GM23338 (cell line): ENCODE measurements at regions not wholly inside any gene's neighbourhood (a gene's known extent, or its start where the extent isn't known, plus 50 kb on each side); places are given as distances from the start of the nearest gene placed in this dataset.
A peak's percentile ranks its signal among the peaks of the same experiment; 100 is the strongest.

Source experiments
- ATAC-seq: fragments of 200-7000 bp; cut with Tn5 transposase; 3 replicates; pipeline ENCODE4 v1.9.1; 2020
- DNase-seq: peaks from one replicate; pipeline ENCODE4 v3.0.0-alpha.2; 2015; ENCODE audit warnings: low spot score
- H2AFZ ChIP-seq: fragments of 200-600 bp; sonication (generic); 2 replicates; pipeline ENCODE4 v1.8.0; 2016; ENCODE audit warnings: antibody characterized with exemption, mild to moderate bottlenecking, moderate library complexity
- H3F3A ChIP-seq: fragments of 200-600 bp; sonication (generic); replicated peaks from 2 replicates; pipeline ENCODE4 v1.8.0; 2017; ENCODE audit warnings: antibody characterized with exemption, mixed run types, low read depth
- H3K27ac ChIP-seq: fragments of 200-600 bp; sonication (generic); 2 replicates; pipeline ENCODE4 v1.6.1; 2016; ENCODE audit warnings: low read depth
- H3K27me3 ChIP-seq: fragments of 200-600 bp; sonication (generic); 2 replicates; pipeline ENCODE4 v1.8.0; 2016; ENCODE audit warnings: mild to moderate bottlenecking, mixed run types, moderate library complexity; ENCODE audit not compliant: insufficient read depth
- H3K36me3 ChIP-seq: fragments of 200-600 bp; sonication (generic); 2 replicates; pipeline ENCODE4 v1.8.0; 2016; ENCODE audit warnings: mild to moderate bottlenecking; ENCODE audit not compliant: insufficient read depth
- H3K4me1 ChIP-seq: fragments of 200-600 bp; sonication (generic); 2 replicates; pipeline ENCODE4 v1.8.0; 2016; ENCODE audit warnings: mild to moderate bottlenecking, moderate library complexity; ENCODE audit not compliant: insufficient read depth
- H3K4me2 ChIP-seq: fragments of 200-600 bp; sonication (generic); 2 replicates; pipeline ENCODE4 v1.7.1; 2017; ENCODE audit warnings: mixed run types
- H3K4me3 ChIP-seq: fragments of 200-600 bp; sonication (generic); 2 replicates; pipeline ENCODE4 v1.6.1; 2016; ENCODE audit warnings: mixed run types
- H3K79me2 ChIP-seq: fragments of 200-600 bp; sonication (generic); replicated peaks from 2 replicates; pipeline ENCODE4 v1.8.0; 2017; ENCODE audit warnings: mild to moderate bottlenecking; ENCODE audit not compliant: insufficient read depth
- H3K9me2 ChIP-seq: fragments of 200-600 bp; sonication (generic); 2 replicates; pipeline ENCODE4 v1.8.0; 2017; ENCODE audit not compliant: insufficient read depth
- H4K20me1 ChIP-seq: fragments of 200-600 bp; sonication (generic); replicated peaks from 2 replicates; pipeline ENCODE4 v1.8.0; 2017; ENCODE audit warnings: mild to moderate bottlenecking; ENCODE audit not compliant: insufficient read depth
- H3K27ac Mint-ChIP-seq: 2 replicates; pipeline ENCODE4 v1.8.0; 2020; ENCODE audit warnings: inconsistent platforms, mild to moderate bottlenecking, moderate library complexity, mixed read lengths
- H3K27me3 Mint-ChIP-seq: 3 replicates; pipeline ENCODE4 v1.8.0; 2022; ENCODE audit warnings: low read depth, mild to moderate bottlenecking, moderate library complexity, mixed read lengths, inconsistent platforms; ENCODE audit not compliant: insufficient read depth, poor library complexity
- H3K36me3 Mint-ChIP-seq: 3 replicates; pipeline ENCODE4 v1.8.0; 2021; ENCODE audit warnings: low read depth, mild to moderate bottlenecking, inconsistent platforms, moderate library complexity, mixed read lengths
- H3K4me1 Mint-ChIP-seq: 3 replicates; pipeline ENCODE4 v1.8.0; 2020; ENCODE audit warnings: mild to moderate bottlenecking, inconsistent platforms, mixed read lengths
- H3K4me3 Mint-ChIP-seq: 3 replicates; pipeline ENCODE4 v1.8.0; 2021; ENCODE audit warnings: moderate library complexity, mild to moderate bottlenecking, inconsistent platforms, mixed read lengths
- H3K9me3 Mint-ChIP-seq: 3 replicates; pipeline ENCODE4 v1.8.0; 2020; ENCODE audit warnings: moderate library complexity, mild to moderate bottlenecking, inconsistent platforms, mixed read lengths
- JUNB ChIP-seq: IDR thresholded peaks from one replicate; pipeline ENCODE4 v1.6.1; 2016; ENCODE audit warnings: antibody characterized with exemption; ENCODE audit not compliant: unreplicated experiment
- POLR2AphosphoS5 ChIP-seq: IDR thresholded peaks from 2 replicates; pipeline ENCODE4 v1.6.1; 2016; ENCODE audit warnings: antibody characterized with exemption, low read depth
- STAT1 ChIP-seq: IDR thresholded peaks from one replicate; pipeline ENCODE4 v1.6.1; 2016; ENCODE audit warnings: antibody characterized with exemption; ENCODE audit not compliant: unreplicated experiment
- ZNF331 ChIP-seq: fragments of 250-450 bp; sonication (Bioruptor Pico); IDR thresholded peaks from 2 replicates; pipeline ENCODE4 v1.5.0; 2020; ENCODE audit warnings: low read depth, mild to moderate bottlenecking, moderate library complexity
- TF ChIP-seq, protein P1 (sequence below): fragments of 250-450 bp; sonication (Bioruptor Pico); IDR thresholded peaks from 2 replicates; pipeline ENCODE4 v1.5.0; 2020; ENCODE audit warnings: mild to moderate bottlenecking, moderate library complexity

DNA sequence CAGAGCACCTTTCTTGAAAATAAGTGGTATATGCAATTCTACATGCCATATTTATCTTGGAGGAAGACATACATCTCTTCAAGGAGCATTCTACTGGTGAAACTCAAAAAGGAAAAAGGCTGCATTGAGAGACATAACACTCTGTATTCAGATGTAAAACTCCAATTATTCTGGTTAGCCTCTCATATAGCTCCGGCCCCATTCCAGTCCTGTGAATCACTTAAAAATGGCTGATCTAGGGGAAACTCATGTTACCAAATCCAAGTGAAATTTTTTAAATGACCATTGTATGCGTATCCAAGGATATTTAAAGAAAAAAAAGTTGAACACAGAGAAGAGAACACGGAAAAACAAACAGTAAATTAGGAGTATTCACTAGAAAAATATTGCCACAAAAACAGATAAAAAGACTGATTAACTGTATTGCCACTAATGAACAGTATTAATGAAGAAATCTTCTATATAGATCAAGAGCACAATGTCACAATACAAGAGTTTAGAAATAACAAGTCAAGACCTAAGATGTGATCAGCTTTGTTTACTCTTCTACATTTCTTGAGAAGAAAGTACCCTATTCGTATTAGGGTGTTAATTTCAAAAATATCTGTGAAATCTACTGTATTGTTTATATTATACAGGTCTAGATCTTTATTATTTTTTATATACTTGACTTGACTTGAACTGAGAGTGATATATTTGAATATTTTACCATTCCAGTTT lies 124.5 kb upstream of the GJE1 start:
- Histone ChIP-seq H3K4me1 (no peaks in the 10 kb centered on the region; the same call in 1 of the 2 replicates), H3K4me2 (no peak overlapping the region), H3F3A (no peaks in the 10 kb centered on the region), H4K20me1 (no peaks in the 10 kb centered on the region), H2AFZ (no peak overlapping the region), H3K9me2 (no peaks in the 10 kb centered on the region), H3K4me3 (no peak overlapping the region), H3K27ac (no peak overlapping the region), H3K36me3 (no peaks in the 10 kb centered on the region), H3K79me2 (peaks cover 21% of the 10 kb centered on the region), H3K27me3 (no peaks in the 10 kb centered on the region)
- Mint-ChIP-seq H3K4me1 (peaks cover 9% of the 10 kb centered on the region; the same call in 2 of the 3 replicates), H3K4me3 (no peak overlapping the region), H3K27ac (no peak overlapping the region; the same call in 1 of the 2 replicates), H3K9me3 (peaks cover 5% of the 10 kb centered on the region; the same call in 2 of the 3 replicates), H3K27me3 (no peaks in the 10 kb centered on the region), H3K36me3 (peaks cover 7% of the 10 kb centered on the region; the same call in 2 of the 3 replicates)
- ATAC-seq (no peak), DNase-seq (peak; percentile 44)
- TF ChIP-seq POLR2AphosphoS5: no peak
- TF ChIP-seq STAT1: no peak
- TF ChIP-seq, protein P1, sequence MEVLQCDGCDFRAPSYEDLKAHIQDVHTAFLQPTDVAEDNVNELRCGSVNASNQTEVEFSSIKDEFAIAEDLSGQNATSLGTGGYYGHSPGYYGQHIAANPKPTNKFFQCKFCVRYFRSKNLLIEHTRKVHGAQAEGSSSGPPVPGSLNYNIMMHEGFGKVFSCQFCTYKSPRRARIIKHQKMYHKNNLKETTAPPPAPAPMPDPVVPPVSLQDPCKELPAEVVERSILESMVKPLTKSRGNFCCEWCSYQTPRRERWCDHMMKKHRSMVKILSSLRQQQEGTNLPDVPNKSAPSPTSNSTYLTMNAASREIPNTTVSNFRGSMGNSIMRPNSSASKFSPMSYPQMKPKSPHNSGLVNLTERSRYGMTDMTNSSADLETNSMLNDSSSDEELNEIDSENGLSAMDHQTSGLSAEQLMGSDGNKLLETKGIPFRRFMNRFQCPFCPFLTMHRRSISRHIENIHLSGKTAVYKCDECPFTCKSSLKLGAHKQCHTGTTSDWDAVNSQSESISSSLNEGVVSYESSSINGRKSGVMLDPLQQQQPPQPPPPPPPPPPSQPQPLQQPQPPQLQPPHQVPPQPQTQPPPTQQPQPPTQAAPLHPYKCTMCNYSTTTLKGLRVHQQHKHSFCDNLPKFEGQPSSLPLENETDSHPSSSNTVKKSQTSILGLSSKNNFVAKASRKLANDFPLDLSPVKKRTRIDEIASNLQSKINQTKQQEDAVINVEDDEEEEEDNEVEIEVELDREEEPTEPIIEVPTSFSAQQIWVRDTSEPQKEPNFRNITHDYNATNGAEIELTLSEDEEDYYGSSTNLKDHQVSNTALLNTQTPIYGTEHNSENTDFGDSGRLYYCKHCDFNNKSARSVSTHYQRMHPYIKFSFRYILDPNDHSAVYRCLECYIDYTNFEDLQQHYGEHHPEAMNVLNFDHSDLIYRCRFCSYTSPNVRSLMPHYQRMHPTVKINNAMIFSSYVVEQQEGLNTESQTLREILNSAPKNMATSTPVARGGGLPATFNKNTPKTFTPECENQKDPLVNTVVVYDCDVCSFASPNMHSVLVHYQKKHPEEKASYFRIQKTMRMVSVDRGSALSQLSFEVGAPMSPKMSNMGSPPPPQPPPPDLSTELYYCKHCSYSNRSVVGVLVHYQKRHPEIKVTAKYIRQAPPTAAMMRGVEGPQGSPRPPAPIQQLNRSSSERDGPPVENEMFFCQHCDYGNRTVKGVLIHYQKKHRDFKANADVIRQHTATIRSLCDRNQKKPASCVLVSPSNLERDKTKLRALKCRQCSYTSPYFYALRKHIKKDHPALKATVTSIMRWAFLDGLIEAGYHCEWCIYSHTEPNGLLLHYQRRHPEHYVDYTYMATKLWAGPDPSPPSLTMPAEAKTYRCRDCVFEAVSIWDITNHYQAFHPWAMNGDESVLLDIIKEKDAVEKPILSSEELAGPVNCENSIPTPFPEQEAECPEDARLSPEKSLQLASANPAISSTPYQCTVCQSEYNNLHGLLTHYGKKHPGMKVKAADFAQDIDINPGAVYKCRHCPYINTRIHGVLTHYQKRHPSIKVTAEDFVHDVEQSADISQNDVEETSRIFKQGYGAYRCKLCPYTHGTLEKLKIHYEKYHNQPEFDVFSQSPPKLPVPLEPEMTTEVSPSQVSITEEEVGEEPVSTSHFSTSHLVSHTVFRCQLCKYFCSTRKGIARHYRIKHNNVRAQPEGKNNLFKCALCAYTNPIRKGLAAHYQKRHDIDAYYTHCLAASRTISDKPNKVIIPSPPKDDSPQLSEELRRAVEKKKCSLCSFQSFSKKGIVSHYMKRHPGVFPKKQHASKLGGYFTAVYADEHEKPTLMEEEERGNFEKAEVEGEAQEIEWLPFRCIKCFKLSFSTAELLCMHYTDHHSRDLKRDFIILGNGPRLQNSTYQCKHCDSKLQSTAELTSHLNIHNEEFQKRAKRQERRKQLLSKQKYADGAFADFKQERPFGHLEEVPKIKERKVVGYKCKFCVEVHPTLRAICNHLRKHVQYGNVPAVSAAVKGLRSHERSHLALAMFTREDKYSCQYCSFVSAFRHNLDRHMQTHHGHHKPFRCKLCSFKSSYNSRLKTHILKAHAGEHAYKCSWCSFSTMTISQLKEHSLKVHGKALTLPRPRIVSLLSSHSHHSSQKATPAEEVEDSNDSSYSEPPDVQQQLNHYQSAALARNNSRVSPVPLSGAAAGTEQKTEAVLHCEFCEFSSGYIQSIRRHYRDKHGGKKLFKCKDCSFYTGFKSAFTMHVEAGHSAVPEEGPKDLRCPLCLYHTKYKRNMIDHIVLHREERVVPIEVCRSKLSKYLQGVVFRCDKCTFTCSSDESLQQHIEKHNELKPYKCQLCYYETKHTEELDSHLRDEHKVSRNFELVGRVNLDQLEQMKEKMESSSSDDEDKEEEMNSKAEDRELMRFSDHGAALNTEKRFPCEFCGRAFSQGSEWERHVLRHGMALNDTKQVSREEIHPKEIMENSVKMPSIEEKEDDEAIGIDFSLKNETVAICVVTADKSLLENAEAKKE (CRISPR knock-in tag): no peak

GRCh38 chr6:142005021-142005420 lies 127.7 kb upstream of the GJE1 start:
- peaks cover 5% of the 10 kb centered on the region; the same call in 2 of the 3 replicates for H3K4me1 Mint-ChIP-seq
- DNase-seq (no peak), ATAC-seq (no peak)
- Histone ChIP-seq H3K27ac (peak overlapping the region; percentile 5; the same call in 1 of the 2 replicates), H3K27me3 (no peaks in the 10 kb centered on the region), H2AFZ (no peak overlapping the region), H3K4me1 (no peaks in the 10 kb centered on the region; the same call in 1 of the 2 replicates), H3K9me2 (no peaks in the 10 kb centered on the region), H4K20me1 (no peaks in the 10 kb centered on the region), H3K4me3 (no peak overlapping the region), H3K4me2 (no peak overlapping the region), H3K79me2 (no peaks in the 10 kb centered on the region; the same call in 1 of the 2 replicates), H3K36me3 (no peaks in the 10 kb centered on the region), H3F3A (no peaks in the 10 kb centered on the region)
- H3K27me3 Mint-ChIP-seq: no peaks in the 10 kb centered on the region
- peaks cover 7% of the 10 kb centered on the region; the same call in 2 of the 3 replicates for H3K36me3 Mint-ChIP-seq
- TF ChIP-seq ZNF331 (CRISPR knock-in tag) (no peak), JUNB (no peak)
- H3K27ac Mint-ChIP-seq: no peak overlapping the region
- H3K4me3 Mint-ChIP-seq: no peak overlapping the region
- peaks cover 5% of the 10 kb centered on the region; the same call in 2 of the 3 replicates for H3K9me3 Mint-ChIP-seq
